ENCODE measurements at regions not wholly inside any gene's neighbourhood (a gene's known extent, or its start where the extent isn't known, plus 50 kb on each side); places are given as distances from the start of the nearest gene placed in this dataset.

- Histone ChIP-seq H3K4me1 (ENCODE audit: control insufficient read depth in 2 of 2, insufficient read depth in 2 of 2, low read length in 2 of 2) (no peaks in the 10 kb centered on the region), H3K4me3 (ENCODE audit: low read length) (no peak overlapping the region), H3K27ac (ENCODE audit: low read depth, low read length) (no peak overlapping the region), H3K27me3 (ENCODE audit: control insufficient read depth in 2 of 2, insufficient read depth in 2 of 2, low read length in 2 of 2) (no peaks in the 10 kb centered on the region), H3K9me3 (ENCODE audit: control insufficient read depth in 2 of 3, low read length in 3 of 3) (no peaks in the 10 kb centered on the region), H3K36me3 (ENCODE audit: control insufficient read depth in 2 of 3, insufficient read depth in 3 of 3, low read length in 3 of 3) (no peaks in the 10 kb centered on the region)
- H3K27ac Mint-ChIP-seq: no peak overlapping the region
- intact Hi-C loops (cut with micrococcal nuclease): no loop called here
- H3K9me3 Mint-ChIP-seq: peaks cover 0 to 6% (median 4%) of the 10 kb centered on the region in 11 donors
- no peaks in the 10 kb centered on the region for H3K4me1 Mint-ChIP-seq
- DNase-seq: no peak
- ChIA-PET CTCF (no interaction called here), POLR2A (no interaction called here)
- no peaks in the 10 kb centered on the region for H3K36me3 Mint-ChIP-seq
- no peak for ATAC-seq
- H3K4me3 Mint-ChIP-seq: no peak overlapping the region
- H3K27me3 Mint-ChIP-seq: peaks cover 0 to 10% (median 4%) of the 10 kb centered on the region in 5 donors
Observed at GRCh38 chr13:105997581-105998550, 537.6 kb downstream of the EFNB2 start.

- no peak overlapping the region for H3K27ac Mint-ChIP-seq
- no peaks in the 10 kb centered on the region for H3K36me3 Mint-ChIP-seq
- H3K27me3 Mint-ChIP-seq: peaks cover 0 to 10% (median 4%) of the 10 kb centered on the region in 5 donors
- Histone ChIP-seq H3K27me3 (ENCODE audit: control insufficient read depth in 2 of 2, insufficient read depth in 2 of 2, low read length in 2 of 2) (no peaks in the 10 kb centered on the region), H3K9me3 (ENCODE audit: control insufficient read depth in 2 of 3, low read length in 3 of 3) (no peaks in the 10 kb centered on the region), H3K4me1 (ENCODE audit: control insufficient read depth in 2 of 2, insufficient read depth in 2 of 2, low read length in 2 of 2) (no peaks in the 10 kb centered on the region), H3K27ac (ENCODE audit: low read depth, low read length) (no peak overlapping the region), H3K4me3 (ENCODE audit: low read length) (no peak overlapping the region), H3K36me3 (ENCODE audit: control insufficient read depth in 2 of 3, insufficient read depth in 3 of 3, low read length in 3 of 3) (no peaks in the 10 kb centered on the region)
- no peak overlapping the region for H3K4me3 Mint-ChIP-seq
- DNase-seq: no peak
- no peak for ATAC-seq
- CTCF ChIA-PET: interaction anchor here (0.6 kb wide), 1 partner anchor 10 kb away, joined by 3 read pairs; no protein-coding TSS in a partner anchor
- intact Hi-C loops (cut with micrococcal nuclease): no loop called here
- POLR2A ChIA-PET: no interaction called here
- peaks cover 0 to 8% (median 5%) of the 10 kb centered on the region in 11 donors for H3K9me3 Mint-ChIP-seq
- H3K4me1 Mint-ChIP-seq: no peaks in the 10 kb centered on the region
Observed at GRCh38 chr13:105996391-105997025, 539.0 kb downstream of the EFNB2 start.

- Mint-ChIP-seq H3K27me3 (peaks cover 0 to 10% (median 0%) of the 10 kb centered on the region in 5 donors), H3K4me1 (no peaks in the 10 kb centered on the region), H3K36me3 (no peaks in the 10 kb centered on the region), H3K27ac (no peak overlapping the region), H3K9me3 (peaks cover 0 to 8% (median 5%) of the 10 kb centered on the region in 11 donors), H3K4me3 (no peak overlapping the region)
- no peak for DNase-seq
- ChIA-PET CTCF (no interaction called here), POLR2A (no interaction called here)
- intact Hi-C loops (cut with micrococcal nuclease): no loop called here
- Histone ChIP-seq H3K4me3 (ENCODE audit: low read length) (no peak overlapping the region), H3K9me3 (ENCODE audit: control insufficient read depth in 2 of 3, low read length in 3 of 3) (no peaks in the 10 kb centered on the region), H3K27me3 (ENCODE audit: control insufficient read depth in 2 of 2, insufficient read depth in 2 of 2, low read length in 2 of 2) (no peaks in the 10 kb centered on the region), H3K36me3 (ENCODE audit: control insufficient read depth in 2 of 3, insufficient read depth in 3 of 3, low read length in 3 of 3) (no peaks in the 10 kb centered on the region), H3K4me1 (ENCODE audit: control insufficient read depth in 2 of 2, insufficient read depth in 2 of 2, low read length in 2 of 2) (no peaks in the 10 kb centered on the region), H3K27ac (ENCODE audit: low read depth, low read length) (no peak overlapping the region)
- no peak for ATAC-seq
Observed at GRCh38 chr13:105994340-105994739, 541.1 kb downstream of the EFNB2 start.

- H3K4me3 Mint-ChIP-seq: no peak overlapping the region
- DNase-seq: no peak
- H3K4me1 Mint-ChIP-seq: no peaks in the 10 kb centered on the region
- no peaks in the 10 kb centered on the region for H3K27me3 ChIP-seq (ENCODE audit: control insufficient read depth in 2 of 2, insufficient read depth in 2 of 2, low read length in 2 of 2)
- peaks cover 0 to 5% (median 0%) of the 10 kb centered on the region in 11 donors for H3K9me3 Mint-ChIP-seq
- H3K27ac Mint-ChIP-seq: no peak overlapping the region
- POLR2A ChIA-PET: no interaction called here
- H3K27ac ChIP-seq (ENCODE audit: low read depth, low read length): no peak overlapping the region
- H3K36me3 ChIP-seq (ENCODE audit: control insufficient read depth in 2 of 3, insufficient read depth in 3 of 3, low read length in 3 of 3): no peaks in the 10 kb centered on the region
- no peak overlapping the region for H3K4me3 ChIP-seq (ENCODE audit: low read length)
- no peak for ATAC-seq
- intact Hi-C loops (cut with micrococcal nuclease): no loop called here
- no peaks in the 10 kb centered on the region for H3K4me1 ChIP-seq (ENCODE audit: control insufficient read depth in 2 of 2, insufficient read depth in 2 of 2, low read length in 2 of 2)
- peaks cover 0 to 4% (median 0%) of the 10 kb centered on the region in 5 donors for H3K27me3 Mint-ChIP-seq
- H3K9me3 ChIP-seq (ENCODE audit: control insufficient read depth in 2 of 3, low read length in 3 of 3): no peaks in the 10 kb centered on the region
- H3K36me3 Mint-ChIP-seq: no peaks in the 10 kb centered on the region
- CTCF ChIA-PET: no interaction called here
Observed at GRCh38 chr13:105991622-105992277, 543.7 kb downstream of the EFNB2 start.

GRCh38 chr13:105991131-105991530 is 544.3 kb downstream of the EFNB2 start:
- ChIA-PET POLR2A (no interaction called here), CTCF (no interaction called here)
- H3K36me3 ChIP-seq (ENCODE audit: control insufficient read depth in 2 of 3, insufficient read depth in 3 of 3, low read length in 3 of 3): no peaks in the 10 kb centered on the region
- intact Hi-C loops (cut with micrococcal nuclease): no loop called here
- H3K4me3 Mint-ChIP-seq: no peak overlapping the region
- peaks cover 0 to 5% (median 0%) of the 10 kb centered on the region in 11 donors for H3K9me3 Mint-ChIP-seq
- no peaks in the 10 kb centered on the region for H3K36me3 Mint-ChIP-seq
- DNase-seq (no peak), ATAC-seq (no peak)
- H3K27me3 ChIP-seq (ENCODE audit: control insufficient read depth in 2 of 2, insufficient read depth in 2 of 2, low read length in 2 of 2): no peaks in the 10 kb centered on the region
- H3K27ac ChIP-seq (ENCODE audit: low read depth, low read length): no peak overlapping the region
- H3K27ac Mint-ChIP-seq: no peak overlapping the region
- no peak overlapping the region for H3K4me3 ChIP-seq (ENCODE audit: low read length)
- H3K9me3 ChIP-seq (ENCODE audit: control insufficient read depth in 2 of 3, low read length in 3 of 3): no peaks in the 10 kb centered on the region
- H3K4me1 ChIP-seq (ENCODE audit: control insufficient read depth in 2 of 2, insufficient read depth in 2 of 2, low read length in 2 of 2): no peaks in the 10 kb centered on the region
- peaks cover 0 to 4% (median 0%) of the 10 kb centered on the region in 5 donors for H3K27me3 Mint-ChIP-seq
- no peaks in the 10 kb centered on the region for H3K4me1 Mint-ChIP-seq

GRCh38 chr13:105990256-105990958 is 545.1 kb downstream of the EFNB2 start:
- Mint-ChIP-seq H3K9me3 (peaks cover 0 to 5% (median 0%) of the 10 kb centered on the region in 11 donors), H3K36me3 (no peaks in the 10 kb centered on the region), H3K27me3 (peaks cover 0 to 4% (median 0%) of the 10 kb centered on the region in 5 donors), H3K27ac (no peak overlapping the region), H3K4me1 (no peaks in the 10 kb centered on the region), H3K4me3 (no peak overlapping the region)
- Histone ChIP-seq H3K27ac (ENCODE audit: low read depth, low read length) (no peak overlapping the region), H3K4me3 (ENCODE audit: low read length) (no peak overlapping the region), H3K36me3 (ENCODE audit: control insufficient read depth in 2 of 3, insufficient read depth in 3 of 3, low read length in 3 of 3) (no peaks in the 10 kb centered on the region), H3K27me3 (ENCODE audit: control insufficient read depth in 2 of 2, insufficient read depth in 2 of 2, low read length in 2 of 2) (no peaks in the 10 kb centered on the region), H3K4me1 (ENCODE audit: control insufficient read depth in 2 of 2, insufficient read depth in 2 of 2, low read length in 2 of 2) (no peaks in the 10 kb centered on the region), H3K9me3 (ENCODE audit: control insufficient read depth in 2 of 3, low read length in 3 of 3) (no peaks in the 10 kb centered on the region)
- intact Hi-C loops (cut with micrococcal nuclease): no loop called here
- no peak for ATAC-seq
- ChIA-PET POLR2A (no interaction called here), CTCF (no interaction called here)
- DNase-seq: no peak
